Kidney (tissue), 13 donors: ENCODE measurements at regions not wholly inside any gene's neighbourhood (a gene's known extent, or its start where the extent isn't known, plus 50 kb on each side); places are given as distances from the start of the nearest gene placed in this dataset.

Experiments
- DNase-seq, 5 donors: peaks; one replicate each; pipeline ENCODE4 v3.0.0-alpha.2; 2013 to 2020
- FAIRE-seq: peaks from 2 replicates; lab custom pipeline; 2012; peaks lifted over from hg19 to GRCh38; lab: Jason Lieb, UNC
- H3K27ac ChIP-seq, 2 donors: one replicate each; pipeline ENCODE4 v1.7.0; 2013; ENCODE audit warnings: low read depth in 2 of 2, low read length in 2 of 2, inconsistent platforms in 1 of 2
- H3K27me3 ChIP-seq: one replicate; pipeline ENCODE4 v1.7.1; 2013; ENCODE audit warnings: low read length, inconsistent platforms; ENCODE audit not compliant: control insufficient read depth, insufficient read depth
- H3K36me3 ChIP-seq, 3 donors: one replicate each; pipeline versions ENCODE4 v1.7.0 to v1.7.1; 2013; ENCODE audit warnings: low read length in 3 of 3, control low read depth in 1 of 3, inconsistent platforms in 1 of 3; ENCODE audit not compliant: insufficient read depth in 3 of 3, control insufficient read depth in 2 of 3
- H3K4me1 ChIP-seq, 3 donors: one replicate each; pipeline versions ENCODE4 v1.7.0 to v1.7.1; 2013; ENCODE audit warnings: low read length in 3 of 3, inconsistent platforms in 1 of 3, low read depth in 1 of 3; ENCODE audit not compliant: control insufficient read depth in 2 of 3, insufficient read depth in 2 of 3
- H3K4me3 ChIP-seq, 3 donors: one replicate each; pipeline versions ENCODE4 v1.7.0 to v1.8.1; 2013; ENCODE audit warnings: low read length in 3 of 3, control low read depth in 1 of 3, inconsistent platforms in 1 of 3
- H3K9ac ChIP-seq, 3 donors: one replicate each; pipeline versions ENCODE4 v1.7.0 to v1.7.1; 2013; ENCODE audit warnings: low read length in 3 of 3, control low read depth in 1 of 3, inconsistent platforms in 1 of 3
- H3K9me3 ChIP-seq, 3 donors: one replicate each; pipeline versions ENCODE4 v1.7.0 to v1.7.1; 2013; ENCODE audit warnings: low read length in 3 of 3, control low read depth in 1 of 3, inconsistent platforms in 1 of 3; ENCODE audit not compliant: control insufficient read depth in 2 of 3, insufficient read depth in 1 of 3
- intact Hi-C: fragments of 100-400 bp; cut with DNase I; formaldehyde crosslinking; loops from one replicate; pipeline ENCODE4 v1.11.1; 2022
- TF ChIP-seq, protein P1 (sequence below): IDR thresholded peaks from 3 replicates; pipeline ENCODE4 v1.5.1; 2012; ENCODE audit warnings: mild to moderate bottlenecking, moderate library complexity, borderline replicate concordance; ENCODE audit not compliant: insufficient read depth; ENCODE audit errors: extremely low read depth
- donor health status: control.
- donor health status: control.
- donor health status: control.
- donor health status: control.
- donor health status: control.
- donor health status: DM: yes; HTN: yes; CAD: no.
- donor health status: Normal renal cell carcinoma (clear cell type).

DNA sequence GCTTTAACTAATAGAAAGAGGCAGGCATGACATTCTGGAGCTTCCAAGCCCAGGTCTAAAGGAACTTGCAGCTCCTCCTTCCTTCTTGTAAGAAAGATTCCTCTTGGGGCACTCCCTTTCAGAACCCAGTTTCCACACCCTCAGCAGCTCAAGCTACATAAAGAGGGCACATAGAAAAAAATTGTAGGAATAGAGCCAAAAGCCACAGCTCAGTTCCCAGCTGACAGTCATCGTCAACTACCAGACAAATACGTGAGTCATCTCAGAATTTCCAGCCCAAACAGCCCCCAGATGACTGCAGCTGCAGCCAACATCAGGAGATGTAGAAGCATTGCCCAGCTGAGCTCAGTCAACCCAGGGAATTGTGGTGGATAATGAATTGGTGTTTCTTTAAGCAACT is 349.8 kb upstream of the ARID1B start:
- H3K9ac ChIP-seq, result no peak overlapping the region
- no peak overlapping the region for H3K4me3 ChIP-seq
- no peak for DNase-seq
- TF ChIP-seq, protein P1, sequence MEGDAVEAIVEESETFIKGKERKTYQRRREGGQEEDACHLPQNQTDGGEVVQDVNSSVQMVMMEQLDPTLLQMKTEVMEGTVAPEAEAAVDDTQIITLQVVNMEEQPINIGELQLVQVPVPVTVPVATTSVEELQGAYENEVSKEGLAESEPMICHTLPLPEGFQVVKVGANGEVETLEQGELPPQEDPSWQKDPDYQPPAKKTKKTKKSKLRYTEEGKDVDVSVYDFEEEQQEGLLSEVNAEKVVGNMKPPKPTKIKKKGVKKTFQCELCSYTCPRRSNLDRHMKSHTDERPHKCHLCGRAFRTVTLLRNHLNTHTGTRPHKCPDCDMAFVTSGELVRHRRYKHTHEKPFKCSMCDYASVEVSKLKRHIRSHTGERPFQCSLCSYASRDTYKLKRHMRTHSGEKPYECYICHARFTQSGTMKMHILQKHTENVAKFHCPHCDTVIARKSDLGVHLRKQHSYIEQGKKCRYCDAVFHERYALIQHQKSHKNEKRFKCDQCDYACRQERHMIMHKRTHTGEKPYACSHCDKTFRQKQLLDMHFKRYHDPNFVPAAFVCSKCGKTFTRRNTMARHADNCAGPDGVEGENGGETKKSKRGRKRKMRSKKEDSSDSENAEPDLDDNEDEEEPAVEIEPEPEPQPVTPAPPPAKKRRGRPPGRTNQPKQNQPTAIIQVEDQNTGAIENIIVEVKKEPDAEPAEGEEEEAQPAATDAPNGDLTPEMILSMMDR, result no peak
- H3K27ac ChIP-seq, result no peak overlapping the region
- peaks cover 0 to 5% (median 0%) of the 10 kb centered on the region in 3 donors for H3K9me3 ChIP-seq
- no peak for FAIRE-seq
- no peaks in the 10 kb centered on the region for H3K27me3 ChIP-seq
- intact Hi-C loops, result no loop called here
- no peaks in the 10 kb centered on the region for H3K36me3 ChIP-seq
- H3K4me1 ChIP-seq, result no peaks in the 10 kb centered on the region

GRCh38 chr6:156425359-156426020 is 351.7 kb upstream of the ARID1B start:
- H3K27me3 ChIP-seq, result no peaks in the 10 kb centered on the region
- no peak overlapping the region for H3K4me3 ChIP-seq
- H3K4me1 ChIP-seq, result no peaks in the 10 kb centered on the region
- FAIRE-seq (no peak), DNase-seq (no peak)
- H3K36me3 ChIP-seq, result no peaks in the 10 kb centered on the region
- peaks cover 0 to 5% (median 0%) of the 10 kb centered on the region in 3 donors for H3K9me3 ChIP-seq
- no peak overlapping the region for H3K27ac ChIP-seq
- intact Hi-C loops, result no loop called here
- TF ChIP-seq, protein P1, result no peak
- H3K9ac ChIP-seq, result no peak overlapping the region

DNA sequence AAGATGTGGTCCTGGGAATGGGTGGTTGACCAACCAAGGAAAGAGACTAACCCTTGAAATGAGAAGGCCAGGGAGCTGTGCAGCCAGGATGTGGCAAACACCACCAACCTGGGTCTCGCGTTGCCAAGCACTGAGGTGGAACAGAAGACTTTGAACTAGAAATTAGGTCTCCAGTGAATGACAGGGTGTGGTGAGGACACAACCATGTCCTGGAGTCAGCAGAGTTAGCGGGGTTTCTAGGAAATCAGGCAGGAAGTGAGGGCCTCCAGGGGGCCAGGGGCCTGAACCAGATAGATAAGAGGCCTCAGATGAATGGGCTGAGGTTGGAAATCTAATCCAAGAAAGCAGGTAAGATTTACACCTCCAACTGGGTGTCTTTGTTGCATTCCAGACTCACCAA is 353.3 kb upstream of the ARID1B start:
- H3K9ac ChIP-seq, result no peak overlapping the region
- H3K4me1 ChIP-seq, result no peaks in the 10 kb centered on the region
- TF ChIP-seq, protein P1, result no peak
- H3K9me3 ChIP-seq, result peaks cover 0 to 5% (median 0%) of the 10 kb centered on the region in 3 donors
- H3K27me3 ChIP-seq, result no peaks in the 10 kb centered on the region
- DNase-seq, result no peak
- H3K36me3 ChIP-seq, result no peaks in the 10 kb centered on the region
- no peak overlapping the region for H3K27ac ChIP-seq
- no peak overlapping the region for H3K4me3 ChIP-seq
- intact Hi-C loops, result no loop called here
- no peak for FAIRE-seq

DNA sequence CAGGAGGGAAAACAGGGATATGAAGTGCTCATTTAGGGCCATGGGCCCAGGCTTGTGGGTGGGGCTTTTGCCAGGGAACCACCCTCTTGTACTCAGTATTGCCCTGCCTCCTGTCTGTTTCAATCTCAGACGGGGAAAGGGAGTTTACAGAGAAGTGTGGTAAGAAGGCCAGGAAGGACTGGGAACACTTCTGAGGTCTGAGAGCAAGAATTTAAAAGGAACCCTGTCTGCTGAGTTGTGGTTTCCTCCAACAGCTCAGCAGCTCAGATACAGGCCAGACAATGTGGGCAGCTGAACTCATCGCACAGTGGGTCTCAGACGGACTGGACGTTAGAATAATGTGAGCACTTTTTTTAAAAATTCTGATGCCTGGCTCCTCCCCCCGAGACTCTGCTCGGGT is 354.1 kb upstream of the ARID1B start:
- no peak for FAIRE-seq
- H3K27me3 ChIP-seq, result no peaks in the 10 kb centered on the region
- H3K36me3 ChIP-seq, result no peaks in the 10 kb centered on the region
- no peak overlapping the region for H3K27ac ChIP-seq
- intact Hi-C loops, result no loop called here
- H3K9me3 ChIP-seq, result peaks cover 0 to 5% (median 0%) of the 10 kb centered on the region in 3 donors
- DNase-seq, result no peak
- H3K9ac ChIP-seq, result no peak overlapping the region
- TF ChIP-seq, protein P1, result no peak
- no peaks in the 10 kb centered on the region for H3K4me1 ChIP-seq
- H3K4me3 ChIP-seq, result no peak overlapping the region
